ENCODE measurements at regions not wholly inside any gene's neighbourhood (a gene's known extent, or its start where the extent isn't known, plus 50 kb on each side); places are given as distances from the start of the nearest gene placed in this dataset.

DNA sequence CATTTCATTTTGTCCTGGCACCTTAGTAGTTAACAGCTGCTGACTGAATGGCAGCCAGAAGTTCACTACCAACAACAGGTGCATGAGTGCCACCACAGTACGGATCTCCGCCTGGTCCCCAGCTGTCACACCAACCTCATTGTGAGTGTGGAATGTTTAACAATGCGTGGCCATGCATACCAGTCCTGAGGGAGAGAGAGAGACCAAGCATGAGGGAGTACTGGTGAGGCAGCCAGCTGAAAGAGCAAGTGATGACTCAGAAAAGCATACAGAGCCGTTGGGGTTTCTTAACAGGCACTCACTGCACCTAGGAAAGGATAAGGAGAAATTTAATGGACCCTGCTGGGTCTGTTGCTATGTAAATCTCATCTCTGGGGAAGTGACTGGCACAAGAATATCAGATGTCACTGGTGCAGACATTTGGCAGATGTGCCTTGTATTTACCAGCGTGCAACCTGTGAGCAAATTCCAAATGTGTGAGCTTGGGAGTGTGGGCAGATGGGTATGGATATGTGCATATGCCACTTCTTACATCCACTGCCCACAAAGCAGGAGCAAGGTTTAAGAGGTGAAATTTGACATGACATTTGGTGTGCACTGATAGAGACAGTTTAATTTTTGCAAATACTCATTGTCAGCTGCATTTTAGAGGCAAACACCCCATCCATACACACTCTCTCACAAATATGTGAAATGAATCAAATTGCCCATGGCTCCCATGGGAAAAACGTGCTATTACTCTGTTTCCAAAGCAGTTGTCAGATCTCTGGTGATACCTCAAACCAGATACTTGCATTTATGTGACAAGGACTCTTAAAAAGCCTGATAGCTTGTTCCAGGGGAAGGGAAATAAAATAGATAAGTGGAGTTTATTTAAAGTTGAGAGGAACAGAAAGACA, 245.2 kb upstream of the ARPP21 start:
- Histone ChIP-seq H3K4me3 (ENCODE audit: low read depth in 1 of 2, low read length in 2 of 2) (no peak overlapping the region), H3K9me3 (ENCODE audit: control insufficient read depth in 1 of 2, low read length in 2 of 2) (peaks cover 0 to 8% of the 10 kb centered on the region in 2 donors), H3K27me3 (ENCODE audit: control insufficient read depth in 1 of 2, insufficient read depth in 2 of 2, low read length in 2 of 2) (no peaks in the 10 kb centered on the region)

DNA sequence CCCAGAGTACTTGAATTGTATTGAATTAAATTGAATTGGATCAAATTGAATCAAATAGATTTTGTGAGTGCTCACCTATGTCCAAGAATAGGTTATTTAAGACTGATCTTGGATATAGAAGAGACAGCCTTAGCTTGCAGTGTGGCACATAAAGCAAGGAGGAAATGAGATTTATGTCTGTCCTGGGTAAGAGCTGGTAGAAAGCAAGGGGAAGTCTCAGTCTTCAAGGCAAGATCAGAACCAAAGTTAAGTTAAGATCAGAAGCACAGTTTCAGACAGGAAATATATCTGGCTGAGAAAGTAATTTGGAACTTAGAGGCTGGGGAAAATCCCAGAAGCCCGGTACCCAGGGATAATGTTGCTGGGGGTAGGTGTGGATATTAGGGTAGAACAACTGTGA, 244.4 kb upstream of the ARPP21 start:
- Histone ChIP-seq H3K9ac (ENCODE audit: low read depth in 1 of 2, low read length in 2 of 2) (no peak overlapping the region), H3K4me3 (ENCODE audit: low read depth in 1 of 2, low read length in 2 of 2) (no peak overlapping the region), H3K27ac (ENCODE audit: low read depth, low read length) (no peak overlapping the region), H3K9me3 (ENCODE audit: control insufficient read depth in 1 of 2, low read length in 2 of 2) (peaks cover 0 to 8% of the 10 kb centered on the region in 2 donors), H3K4me1 (ENCODE audit: control insufficient read depth in 1 of 2, insufficient read depth in 2 of 2, low read length in 2 of 2) (no peaks in the 10 kb centered on the region), H3K36me3 (ENCODE audit: control insufficient read depth in 1 of 2, insufficient read depth in 2 of 2, low read length in 2 of 2) (no peaks in the 10 kb centered on the region), H3K27me3 (ENCODE audit: control insufficient read depth in 1 of 2, insufficient read depth in 2 of 2, low read length in 2 of 2) (no peaks in the 10 kb centered on the region)

More for the DNA sequence above, 245.2 kb upstream of the ARPP21 start:
- H3K4me1 ChIP-seq (ENCODE audit: control insufficient read depth in 1 of 2, insufficient read depth in 2 of 2, low read length in 2 of 2), result no peaks in the 10 kb centered on the region
- H3K36me3 ChIP-seq (ENCODE audit: control insufficient read depth in 1 of 2, insufficient read depth in 2 of 2, low read length in 2 of 2), result no peaks in the 10 kb centered on the region
- no peak overlapping the region for H3K27ac ChIP-seq (ENCODE audit: low read depth, low read length)
- no peak overlapping the region for H3K9ac ChIP-seq (ENCODE audit: low read depth in 1 of 2, low read length in 2 of 2)

DNA sequence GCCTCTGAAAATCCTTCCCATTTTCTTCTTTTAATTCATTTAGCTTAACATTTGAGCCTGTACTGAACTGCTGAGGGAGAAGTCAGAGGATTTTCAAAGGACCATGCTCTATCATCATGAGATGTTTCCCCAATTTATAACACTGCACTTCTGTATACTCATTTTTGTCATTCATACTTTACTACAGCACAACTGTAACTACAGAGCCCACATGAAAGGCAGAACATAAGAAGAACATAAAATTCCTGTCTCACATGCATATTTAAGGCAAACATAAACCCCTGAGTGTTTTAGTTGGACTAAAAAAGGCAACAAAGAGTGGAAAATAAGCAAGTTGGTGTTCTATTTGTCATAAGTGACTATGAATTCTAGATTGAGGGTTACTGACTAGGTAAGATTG, 237.7 kb upstream of the ARPP21 start:
- no peaks in the 10 kb centered on the region for H3K4me1 ChIP-seq (ENCODE audit: control insufficient read depth in 1 of 2, insufficient read depth in 2 of 2, low read length in 2 of 2)
- no peaks in the 10 kb centered on the region for H3K36me3 ChIP-seq (ENCODE audit: control insufficient read depth in 1 of 2, insufficient read depth in 2 of 2, low read length in 2 of 2)
- no peaks in the 10 kb centered on the region for H3K9me3 ChIP-seq (ENCODE audit: control insufficient read depth in 1 of 2, low read length in 2 of 2)
- no peak overlapping the region for H3K4me3 ChIP-seq (ENCODE audit: low read depth in 1 of 2, low read length in 2 of 2)
- no peak overlapping the region for H3K9ac ChIP-seq (ENCODE audit: low read depth in 1 of 2, low read length in 2 of 2)
- no peak overlapping the region for H3K27ac ChIP-seq (ENCODE audit: low read depth, low read length)
- H3K27me3 ChIP-seq (ENCODE audit: control insufficient read depth in 1 of 2, insufficient read depth in 2 of 2, low read length in 2 of 2), result no peaks in the 10 kb centered on the region

DNA sequence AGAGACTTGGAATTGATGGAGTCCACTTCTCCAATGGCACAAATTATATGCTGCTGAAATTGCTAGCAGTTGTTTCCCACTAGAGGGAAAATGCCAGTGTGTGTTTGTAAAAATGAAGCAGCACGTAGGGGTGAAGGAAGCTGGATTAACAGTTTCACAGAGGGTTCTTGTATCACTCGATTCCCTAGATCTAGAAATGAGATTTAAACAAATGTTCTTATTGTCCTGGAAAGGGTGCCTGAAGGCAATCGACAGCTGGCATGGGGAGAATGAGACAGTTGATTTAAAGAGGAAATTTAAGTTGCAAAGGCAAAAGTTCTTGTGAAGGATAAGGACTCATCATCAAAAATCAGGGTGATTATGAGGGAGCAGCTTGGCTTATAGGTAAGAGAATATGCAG, 234.8 kb upstream of the ARPP21 start:
- H3K9me3 ChIP-seq (ENCODE audit: control insufficient read depth in 1 of 2, low read length in 2 of 2), result no peaks in the 10 kb centered on the region
- H3K27me3 ChIP-seq (ENCODE audit: control insufficient read depth in 1 of 2, insufficient read depth in 2 of 2, low read length in 2 of 2), result no peaks in the 10 kb centered on the region
- H3K36me3 ChIP-seq (ENCODE audit: control insufficient read depth in 1 of 2, insufficient read depth in 2 of 2, low read length in 2 of 2), result no peaks in the 10 kb centered on the region
- no peaks in the 10 kb centered on the region for H3K4me1 ChIP-seq (ENCODE audit: control insufficient read depth in 1 of 2, insufficient read depth in 2 of 2, low read length in 2 of 2)
- no peak overlapping the region for H3K4me3 ChIP-seq (ENCODE audit: low read depth in 1 of 2, low read length in 2 of 2)
- H3K9ac ChIP-seq (ENCODE audit: low read depth in 1 of 2, low read length in 2 of 2), result no peak overlapping the region
- no peak overlapping the region for H3K27ac ChIP-seq (ENCODE audit: low read depth, low read length)

DNA sequence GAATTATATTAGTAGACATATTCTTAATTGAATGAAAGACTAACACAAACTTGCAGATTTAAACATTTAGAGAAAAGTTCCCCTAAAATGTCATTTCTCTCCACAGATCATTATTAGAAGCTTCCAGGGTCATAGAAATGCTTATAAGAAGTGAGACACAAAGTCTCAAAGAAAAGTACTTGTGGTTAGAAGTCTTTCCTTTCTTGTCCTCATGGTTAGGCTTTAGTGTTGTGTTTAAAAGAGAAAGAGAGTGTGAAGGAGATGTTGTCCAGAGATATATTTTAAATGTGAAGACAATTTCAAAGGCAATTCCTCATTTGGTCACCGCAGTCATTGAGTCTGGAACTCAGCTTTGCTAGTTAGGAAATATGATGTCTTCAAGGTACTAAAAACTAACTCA, 230.4 kb upstream of the ARPP21 start:
- H3K9me3 ChIP-seq (ENCODE audit: control insufficient read depth in 1 of 2, low read length in 2 of 2), result no peaks in the 10 kb centered on the region
- H3K27me3 ChIP-seq (ENCODE audit: control insufficient read depth in 1 of 2, insufficient read depth in 2 of 2, low read length in 2 of 2), result no peaks in the 10 kb centered on the region
- H3K4me1 ChIP-seq (ENCODE audit: control insufficient read depth in 1 of 2, insufficient read depth in 2 of 2, low read length in 2 of 2), result no peaks in the 10 kb centered on the region
- no peaks in the 10 kb centered on the region for H3K36me3 ChIP-seq (ENCODE audit: control insufficient read depth in 1 of 2, insufficient read depth in 2 of 2, low read length in 2 of 2)
- no peak overlapping the region for H3K4me3 ChIP-seq (ENCODE audit: low read depth in 1 of 2, low read length in 2 of 2)
- H3K9ac ChIP-seq (ENCODE audit: low read depth in 1 of 2, low read length in 2 of 2), result no peak overlapping the region
- H3K27ac ChIP-seq (ENCODE audit: low read depth, low read length), result no peak overlapping the region

DNA sequence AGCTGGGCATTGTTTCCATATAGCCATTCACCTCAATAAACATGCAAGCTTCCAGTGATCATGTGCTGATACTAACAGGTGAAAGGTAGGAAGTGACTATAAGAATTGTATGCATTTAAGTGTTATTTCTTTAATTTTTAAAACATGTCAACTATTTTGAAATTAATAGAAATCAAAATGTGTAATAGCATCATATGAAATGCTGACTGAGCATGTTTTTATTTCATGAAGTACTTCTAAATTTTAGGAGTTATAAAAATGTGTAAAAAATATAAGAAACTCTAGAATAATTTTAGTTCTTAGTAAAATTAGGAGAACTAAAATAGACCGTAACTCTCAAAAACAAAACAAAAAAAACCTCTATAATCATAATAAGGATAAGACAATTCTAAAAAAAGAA, 229.3 kb upstream of the ARPP21 start:
- Histone ChIP-seq H3K4me1 (ENCODE audit: control insufficient read depth in 1 of 2, insufficient read depth in 2 of 2, low read length in 2 of 2) (no peaks in the 10 kb centered on the region), H3K9ac (ENCODE audit: low read depth in 1 of 2, low read length in 2 of 2) (no peak overlapping the region), H3K36me3 (ENCODE audit: control insufficient read depth in 1 of 2, insufficient read depth in 2 of 2, low read length in 2 of 2) (no peaks in the 10 kb centered on the region), H3K27me3 (ENCODE audit: control insufficient read depth in 1 of 2, insufficient read depth in 2 of 2, low read length in 2 of 2) (no peaks in the 10 kb centered on the region), H3K27ac (ENCODE audit: low read depth, low read length) (no peak overlapping the region), H3K4me3 (ENCODE audit: low read depth in 1 of 2, low read length in 2 of 2) (no peak overlapping the region), H3K9me3 (ENCODE audit: control insufficient read depth in 1 of 2, low read length in 2 of 2) (no peaks in the 10 kb centered on the region)

- Histone ChIP-seq H3K9me3 (ENCODE audit: control insufficient read depth in 1 of 2, low read length in 2 of 2) (no peaks in the 10 kb centered on the region), H3K36me3 (ENCODE audit: control insufficient read depth in 1 of 2, insufficient read depth in 2 of 2, low read length in 2 of 2) (no peaks in the 10 kb centered on the region), H3K27me3 (ENCODE audit: control insufficient read depth in 1 of 2, insufficient read depth in 2 of 2, low read length in 2 of 2) (no peaks in the 10 kb centered on the region), H3K27ac (ENCODE audit: low read depth, low read length) (no peak overlapping the region), H3K4me3 (ENCODE audit: low read depth in 1 of 2, low read length in 2 of 2) (no peak overlapping the region), H3K9ac (ENCODE audit: low read depth in 1 of 2, low read length in 2 of 2) (no peak overlapping the region), H3K4me1 (ENCODE audit: control insufficient read depth in 1 of 2, insufficient read depth in 2 of 2, low read length in 2 of 2) (no peaks in the 10 kb centered on the region)
Observed at GRCh38 chr3:35413483-35413882, 225.8 kb upstream of the ARPP21 start.

DNA sequence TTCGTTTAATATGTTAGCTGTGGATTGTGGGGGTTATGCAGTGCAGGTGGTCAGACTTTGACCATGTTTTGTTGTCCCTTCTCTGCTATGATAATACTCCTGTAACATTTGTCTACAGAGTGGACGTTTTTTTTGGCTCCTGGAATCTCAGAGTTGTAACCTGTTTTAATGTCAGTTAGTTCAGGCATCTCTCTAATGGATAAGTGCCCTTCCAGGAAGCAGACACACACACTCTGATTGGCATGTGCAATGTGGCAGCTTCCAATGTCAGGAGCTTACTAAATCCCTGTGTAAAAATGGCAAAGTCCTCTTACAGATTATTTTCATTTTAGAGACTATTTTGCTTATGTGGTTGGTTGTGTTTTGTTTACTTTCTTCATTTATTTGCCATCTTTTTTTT, 222.2 kb upstream of the ARPP21 start:
- no peaks in the 10 kb centered on the region for H3K36me3 ChIP-seq (ENCODE audit: control insufficient read depth in 1 of 2, insufficient read depth in 2 of 2, low read length in 2 of 2)
- H3K9ac ChIP-seq (ENCODE audit: low read depth in 1 of 2, low read length in 2 of 2), result no peak overlapping the region
- H3K9me3 ChIP-seq (ENCODE audit: control insufficient read depth in 1 of 2, low read length in 2 of 2), result no peaks in the 10 kb centered on the region
- no peaks in the 10 kb centered on the region for H3K27me3 ChIP-seq (ENCODE audit: control insufficient read depth in 1 of 2, insufficient read depth in 2 of 2, low read length in 2 of 2)
- no peaks in the 10 kb centered on the region for H3K4me1 ChIP-seq (ENCODE audit: control insufficient read depth in 1 of 2, insufficient read depth in 2 of 2, low read length in 2 of 2)
- H3K27ac ChIP-seq (ENCODE audit: low read depth, low read length), result no peak overlapping the region
- H3K4me3 ChIP-seq (ENCODE audit: low read depth in 1 of 2, low read length in 2 of 2), result no peak overlapping the region

DNA sequence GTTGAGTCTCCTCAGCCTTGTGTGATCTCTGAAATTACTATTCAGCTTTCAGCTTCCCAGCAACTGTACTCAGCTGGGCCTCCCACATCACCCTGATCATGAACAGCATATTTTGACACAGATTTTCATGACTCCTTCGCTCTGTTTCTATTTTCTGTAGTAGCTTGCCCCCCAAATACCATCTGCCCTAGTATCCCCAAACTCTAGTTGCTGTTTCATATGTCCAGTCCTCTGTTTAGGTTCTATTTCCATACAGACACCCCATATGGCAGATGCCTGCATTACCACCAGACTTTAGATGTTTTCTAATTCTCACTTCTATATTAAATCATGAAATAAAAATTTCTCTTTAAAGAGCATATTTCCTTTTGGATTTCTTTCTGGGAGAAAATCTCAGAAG, 217.2 kb upstream of the ARPP21 start:
- Histone ChIP-seq H3K4me3 (ENCODE audit: low read depth in 1 of 2, low read length in 2 of 2) (no peak overlapping the region), H3K36me3 (ENCODE audit: control insufficient read depth in 1 of 2, insufficient read depth in 2 of 2, low read length in 2 of 2) (no peaks in the 10 kb centered on the region), H3K27ac (ENCODE audit: low read depth, low read length) (no peak overlapping the region), H3K9me3 (ENCODE audit: control insufficient read depth in 1 of 2, low read length in 2 of 2) (no peaks in the 10 kb centered on the region), H3K9ac (ENCODE audit: low read depth in 1 of 2, low read length in 2 of 2) (no peak overlapping the region), H3K4me1 (ENCODE audit: control insufficient read depth in 1 of 2, insufficient read depth in 2 of 2, low read length in 2 of 2) (no peaks in the 10 kb centered on the region), H3K27me3 (ENCODE audit: control insufficient read depth in 1 of 2, insufficient read depth in 2 of 2, low read length in 2 of 2) (no peaks in the 10 kb centered on the region)

DNA sequence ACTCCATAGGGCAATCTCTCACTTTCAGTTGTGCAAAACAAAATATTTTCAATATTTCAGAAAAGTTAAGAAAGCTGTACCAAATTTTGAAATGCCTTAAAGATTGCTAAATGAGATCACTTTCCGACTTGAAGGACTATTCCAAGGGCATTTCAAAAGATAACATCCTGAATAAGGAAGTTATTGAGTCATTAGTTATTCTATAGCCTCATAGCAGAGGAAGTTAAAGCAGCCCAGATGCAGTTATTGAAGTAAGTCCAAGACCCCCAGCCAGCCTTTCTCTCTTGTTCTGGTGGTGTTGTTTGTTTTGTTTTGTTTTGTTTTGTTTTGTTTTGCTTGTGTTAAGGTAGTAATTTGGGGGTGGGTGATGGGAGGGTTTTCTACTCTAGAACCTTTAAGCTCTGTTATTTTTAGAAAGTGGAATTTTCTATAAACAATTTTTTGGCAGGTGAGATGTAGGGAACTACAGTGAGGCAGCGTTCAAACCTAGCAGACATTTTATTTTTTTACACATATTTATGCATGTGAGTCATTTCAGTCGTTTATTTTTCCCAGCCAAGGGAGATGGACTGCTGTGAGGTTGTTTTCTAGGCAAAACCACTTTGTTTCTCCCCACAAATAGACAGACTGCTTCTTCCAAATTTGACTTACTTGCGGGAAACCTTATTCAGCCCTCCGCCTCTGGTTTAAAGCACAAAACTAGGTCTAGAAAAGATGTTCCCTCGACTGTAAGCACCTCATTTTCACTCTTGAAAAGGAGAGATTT, 216.3 kb upstream of the ARPP21 start:
- Histone ChIP-seq H3K9me3 (ENCODE audit: control insufficient read depth in 1 of 2, low read length in 2 of 2) (no peaks in the 10 kb centered on the region), H3K4me1 (ENCODE audit: control insufficient read depth in 1 of 2, insufficient read depth in 2 of 2, low read length in 2 of 2) (no peaks in the 10 kb centered on the region), H3K36me3 (ENCODE audit: control insufficient read depth in 1 of 2, insufficient read depth in 2 of 2, low read length in 2 of 2) (no peaks in the 10 kb centered on the region), H3K27me3 (ENCODE audit: control insufficient read depth in 1 of 2, insufficient read depth in 2 of 2, low read length in 2 of 2) (no peaks in the 10 kb centered on the region), H3K9ac (ENCODE audit: low read depth in 1 of 2, low read length in 2 of 2) (no peak overlapping the region), H3K4me3 (ENCODE audit: low read depth in 1 of 2, low read length in 2 of 2) (no peak overlapping the region), H3K27ac (ENCODE audit: low read depth, low read length) (no peak overlapping the region)
